ENCODE measurements at regions not wholly inside any gene's neighbourhood (a gene's known extent, or its start where the extent isn't known, plus 50 kb on each side); places are given as distances from the start of the nearest gene placed in this dataset.

- no peak for TF ChIP-seq CTCF (tag by site-specific recombination; IDR thresholded peaks at IDR 0.05)
- no peak for TF ChIP-seq ZNF311 (tag by site-specific recombination; IDR thresholded peaks at IDR 0.05; ENCODE audit: borderline replicate concordance)
- TF ChIP-seq ZNF175 (tag by site-specific recombination; IDR thresholded peaks at IDR 0.05): no peak
- no peak for TF ChIP-seq ZBTB11 (tag by site-specific recombination; conservative IDR thresholded peaks at IDR 0.05; ENCODE audit: low read depth)
- no peak for TF ChIP-seq PRDM1 (tag by site-specific recombination; IDR thresholded peaks at IDR 0.05)
- TF ChIP-seq ZNF518A (tag by site-specific recombination; conservative IDR thresholded peaks at IDR 0.05; ENCODE audit: low read depth): no peak
- TF ChIP-seq ZXDB (tag by site-specific recombination; IDR thresholded peaks at IDR 0.05): no peak
- no peak for TF ChIP-seq ZIC2 (tag by site-specific recombination; IDR thresholded peaks at IDR 0.05)
- no peak for TF ChIP-seq ZSCAN4 (tag by site-specific recombination; IDR thresholded peaks at IDR 0.05)
- TF ChIP-seq ZNF121 (tag by site-specific recombination; IDR thresholded peaks at IDR 0.05): no peak
- no peak for TF ChIP-seq BCL11B (tag by site-specific recombination; IDR thresholded peaks at IDR 0.05; ENCODE audit: low read depth)
- TF ChIP-seq ZBTB49 (tag by site-specific recombination; IDR thresholded peaks at IDR 0.05; ENCODE audit: low read depth): no peak
- TF ChIP-seq ZNF830 (tag by site-specific recombination; IDR thresholded peaks at IDR 0.05; ENCODE audit: low read depth): no peak
Observed at GRCh38 chr13:95437561-95437960, 115.0 kb upstream of the CLDN10 start.
